ENCODE measurements at regions not wholly inside any gene's neighbourhood (a gene's known extent, or its start where the extent isn't known, plus 50 kb on each side); places are given as distances from the start of the nearest gene placed in this dataset.

DNA sequence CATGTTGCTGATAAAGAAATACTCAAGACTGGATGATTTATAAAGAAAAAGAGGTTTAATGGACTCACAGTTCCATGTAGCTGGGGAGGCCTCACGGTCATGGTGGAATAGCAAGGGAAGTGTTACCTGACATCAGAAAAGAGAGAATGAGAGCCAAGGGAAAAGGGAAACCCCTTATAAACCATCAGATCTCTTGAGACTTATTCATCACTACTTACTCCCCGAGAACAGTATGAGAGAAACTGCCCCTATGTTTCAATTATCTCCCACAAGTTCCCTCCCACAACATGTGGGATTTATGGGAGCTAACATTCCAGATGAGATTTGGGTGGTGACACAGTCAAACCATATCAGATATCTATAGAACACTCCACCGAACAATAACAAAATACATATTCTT lies 904.6 kb downstream of the PDCD6IP start:
- TF ChIP-seq, protein P1, sequence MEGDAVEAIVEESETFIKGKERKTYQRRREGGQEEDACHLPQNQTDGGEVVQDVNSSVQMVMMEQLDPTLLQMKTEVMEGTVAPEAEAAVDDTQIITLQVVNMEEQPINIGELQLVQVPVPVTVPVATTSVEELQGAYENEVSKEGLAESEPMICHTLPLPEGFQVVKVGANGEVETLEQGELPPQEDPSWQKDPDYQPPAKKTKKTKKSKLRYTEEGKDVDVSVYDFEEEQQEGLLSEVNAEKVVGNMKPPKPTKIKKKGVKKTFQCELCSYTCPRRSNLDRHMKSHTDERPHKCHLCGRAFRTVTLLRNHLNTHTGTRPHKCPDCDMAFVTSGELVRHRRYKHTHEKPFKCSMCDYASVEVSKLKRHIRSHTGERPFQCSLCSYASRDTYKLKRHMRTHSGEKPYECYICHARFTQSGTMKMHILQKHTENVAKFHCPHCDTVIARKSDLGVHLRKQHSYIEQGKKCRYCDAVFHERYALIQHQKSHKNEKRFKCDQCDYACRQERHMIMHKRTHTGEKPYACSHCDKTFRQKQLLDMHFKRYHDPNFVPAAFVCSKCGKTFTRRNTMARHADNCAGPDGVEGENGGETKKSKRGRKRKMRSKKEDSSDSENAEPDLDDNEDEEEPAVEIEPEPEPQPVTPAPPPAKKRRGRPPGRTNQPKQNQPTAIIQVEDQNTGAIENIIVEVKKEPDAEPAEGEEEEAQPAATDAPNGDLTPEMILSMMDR (IDR thresholded peaks at IDR 0.05; ENCODE audit: poor library complexity, severe bottlenecking), result no peak
- no peak for TF ChIP-seq POLR2AphosphoS5 (IDR thresholded peaks at IDR 0.05)
- TF ChIP-seq MXI1 (conservative IDR thresholded peaks at IDR 0.05; ENCODE audit: poor library complexity, severe bottlenecking), result no peak
- TF ChIP-seq RAD21 (conservative IDR thresholded peaks at IDR 0.05), result no peak
- no peak for TF ChIP-seq EP300 (conservative IDR thresholded peaks at IDR 0.05; ENCODE audit: poor library complexity, severe bottlenecking)
- TF ChIP-seq, protein P2, sequence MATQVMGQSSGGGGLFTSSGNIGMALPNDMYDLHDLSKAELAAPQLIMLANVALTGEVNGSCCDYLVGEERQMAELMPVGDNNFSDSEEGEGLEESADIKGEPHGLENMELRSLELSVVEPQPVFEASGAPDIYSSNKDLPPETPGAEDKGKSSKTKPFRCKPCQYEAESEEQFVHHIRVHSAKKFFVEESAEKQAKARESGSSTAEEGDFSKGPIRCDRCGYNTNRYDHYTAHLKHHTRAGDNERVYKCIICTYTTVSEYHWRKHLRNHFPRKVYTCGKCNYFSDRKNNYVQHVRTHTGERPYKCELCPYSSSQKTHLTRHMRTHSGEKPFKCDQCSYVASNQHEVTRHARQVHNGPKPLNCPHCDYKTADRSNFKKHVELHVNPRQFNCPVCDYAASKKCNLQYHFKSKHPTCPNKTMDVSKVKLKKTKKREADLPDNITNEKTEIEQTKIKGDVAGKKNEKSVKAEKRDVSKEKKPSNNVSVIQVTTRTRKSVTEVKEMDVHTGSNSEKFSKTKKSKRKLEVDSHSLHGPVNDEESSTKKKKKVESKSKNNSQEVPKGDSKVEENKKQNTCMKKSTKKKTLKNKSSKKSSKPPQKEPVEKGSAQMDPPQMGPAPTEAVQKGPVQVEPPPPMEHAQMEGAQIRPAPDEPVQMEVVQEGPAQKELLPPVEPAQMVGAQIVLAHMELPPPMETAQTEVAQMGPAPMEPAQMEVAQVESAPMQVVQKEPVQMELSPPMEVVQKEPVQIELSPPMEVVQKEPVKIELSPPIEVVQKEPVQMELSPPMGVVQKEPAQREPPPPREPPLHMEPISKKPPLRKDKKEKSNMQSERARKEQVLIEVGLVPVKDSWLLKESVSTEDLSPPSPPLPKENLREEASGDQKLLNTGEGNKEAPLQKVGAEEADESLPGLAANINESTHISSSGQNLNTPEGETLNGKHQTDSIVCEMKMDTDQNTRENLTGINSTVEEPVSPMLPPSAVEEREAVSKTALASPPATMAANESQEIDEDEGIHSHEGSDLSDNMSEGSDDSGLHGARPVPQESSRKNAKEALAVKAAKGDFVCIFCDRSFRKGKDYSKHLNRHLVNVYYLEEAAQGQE (IDR thresholded peaks at IDR 0.05; ENCODE audit: borderline replicate concordance), result no peak
- TF ChIP-seq EZH2 (IDR thresholded peaks at IDR 0.05; ENCODE audit: borderline replicate concordance, insufficient read depth, low read length, poor library complexity, severe bottlenecking), result no peak
- no peak for TF ChIP-seq TAF1 (IDR thresholded peaks at IDR 0.05; ENCODE audit: low read depth)
- no peak for TF ChIP-seq SMC3 (conservative IDR thresholded peaks at IDR 0.05; ENCODE audit: poor library complexity)

Data from neural cell (in vitro differentiated cells).